ENCODE measurements at regions not wholly inside any gene's neighbourhood (a gene's known extent, or its start where the extent isn't known, plus 50 kb on each side); places are given as distances from the start of the nearest gene placed in this dataset.
"Not testable (repeated sequence)": the region's sequence is repeated elsewhere in the genome, so short reads cannot be mapped to it uniquely, and the experiment has no call there.

DNA sequence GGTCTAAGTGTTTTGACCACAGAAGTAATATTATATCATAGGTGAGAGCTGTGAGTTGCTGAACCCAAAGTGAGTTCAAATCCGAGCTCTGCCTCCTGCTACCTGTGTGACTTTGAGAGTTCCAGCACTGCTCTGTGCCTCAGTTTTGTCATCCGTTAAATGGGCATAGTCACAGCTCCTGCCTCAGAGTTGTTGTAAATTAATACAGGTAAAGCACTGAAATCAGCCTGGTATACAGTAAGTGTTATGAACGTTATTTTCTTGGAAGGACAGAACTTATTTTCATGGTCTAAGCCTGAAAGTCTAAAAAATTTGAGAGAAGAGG, 65.4 kb upstream of the ZNF195 start:
- not testable (repeated sequence) for TF ChIP-seq EZH2 (IDR thresholded peaks at IDR 0.05; ENCODE audit: insufficient read depth, poor library complexity, severe bottlenecking); EZH2phosphoT487 (IDR thresholded peaks at IDR 0.05; ENCODE audit: insufficient read depth, low read depth)

Measured in GM23248 (cell line).